Activated naive CD4-positive, alpha-beta T cell treated with anti-CD3 and anti-CD28 coated beads, Interleukin-2, amount 50 U/mL, for 72 hours (primary cell): ENCODE measurements at regions not wholly inside any gene's neighbourhood (a gene's known extent, or its start where the extent isn't known, plus 50 kb on each side); places are given as distances from the start of the nearest gene placed in this dataset.
"Not testable (repeated sequence)": the region's sequence is repeated elsewhere in the genome, so short reads cannot be mapped to it uniquely, and the experiment has no call there.

Experiments
- ATAC-seq, 2 donors: fragments of 150-1000 bp; cut with Tn5 transposase; 2 replicates each; pipeline ENCODE4 v1.10.0; 2021; ENCODE audit warnings: mild to moderate bottlenecking in 2 of 2, moderate library complexity in 2 of 2
- DNase-seq, 2 donors: peaks; one replicate each; pipeline ENCODE4 v3.0.0; 2021 to 2022; ENCODE audit warnings: low spot score in 2 of 2
- H3K27ac Mint-ChIP-seq, 2 donors: one replicate each; pipeline ENCODE4 v1.8.0; 2022; ENCODE audit warnings: mild to moderate bottlenecking in 2 of 2, mixed read lengths in 2 of 2
- H3K36me3 Mint-ChIP-seq, 2 donors: one replicate each; pipeline ENCODE4 v1.8.0; 2022; ENCODE audit warnings: mixed read lengths in 2 of 2
- H3K9me3 Mint-ChIP-seq, 2 donors: one replicate each; pipeline ENCODE4 v1.8.0; 2022; ENCODE audit warnings: mixed read lengths in 2 of 2

DNA sequence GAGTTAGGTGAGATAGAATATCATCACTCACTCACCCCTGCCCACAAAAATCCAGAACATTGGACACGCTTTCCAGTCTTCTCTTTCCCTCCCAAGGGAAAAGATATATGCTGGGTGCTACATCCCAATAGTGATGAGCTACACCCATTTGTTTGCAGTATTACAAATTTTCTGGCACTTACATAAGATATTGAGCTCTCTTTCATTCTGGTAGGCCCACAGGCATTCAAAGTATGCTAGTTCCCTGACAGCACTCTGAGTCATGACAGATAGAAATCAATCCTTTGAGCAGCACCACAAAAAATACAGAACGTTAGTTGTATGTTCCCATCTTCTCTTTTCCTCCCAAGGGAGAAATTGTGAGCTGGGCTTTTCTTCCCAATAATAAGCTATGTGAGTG, 477.6 kb upstream of the GRID2 start:
- peaks cover 27 to 33% of the 10 kb centered on the region in 2 donors for H3K9me3 Mint-ChIP-seq
- DNase-seq (no peak), ATAC-seq (no peak)
- peaks cover 0 to 22% of the 10 kb centered on the region in 2 donors for H3K36me3 Mint-ChIP-seq
- no peak overlapping the region for H3K27ac Mint-ChIP-seq

DNA sequence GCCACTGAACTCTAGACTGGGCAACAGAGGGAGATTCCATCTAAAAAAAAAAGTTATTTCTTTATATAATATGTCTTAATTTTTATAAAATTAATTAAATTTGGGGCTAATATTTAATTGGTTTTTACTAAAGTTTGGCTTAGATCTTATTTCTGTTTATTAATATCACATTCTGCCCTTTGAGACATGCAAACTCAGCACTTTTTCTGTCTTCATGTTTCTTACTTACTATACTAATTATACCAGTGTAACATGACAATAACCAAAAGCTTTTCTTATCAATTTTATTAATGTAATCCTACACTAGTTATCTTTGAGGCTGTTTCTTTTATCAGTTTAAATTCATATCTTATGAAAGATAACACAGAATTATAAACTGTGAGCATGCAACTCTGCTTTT, 475.9 kb upstream of the GRID2 start:
- DNase-seq = no peak
- Mint-ChIP-seq H3K9me3 (peaks cover 24 to 31% of the 10 kb centered on the region in 2 donors), H3K36me3 (peaks cover 0 to 20% of the 10 kb centered on the region in 2 donors), H3K27ac (no peak overlapping the region)
- no peak for ATAC-seq

DNA sequence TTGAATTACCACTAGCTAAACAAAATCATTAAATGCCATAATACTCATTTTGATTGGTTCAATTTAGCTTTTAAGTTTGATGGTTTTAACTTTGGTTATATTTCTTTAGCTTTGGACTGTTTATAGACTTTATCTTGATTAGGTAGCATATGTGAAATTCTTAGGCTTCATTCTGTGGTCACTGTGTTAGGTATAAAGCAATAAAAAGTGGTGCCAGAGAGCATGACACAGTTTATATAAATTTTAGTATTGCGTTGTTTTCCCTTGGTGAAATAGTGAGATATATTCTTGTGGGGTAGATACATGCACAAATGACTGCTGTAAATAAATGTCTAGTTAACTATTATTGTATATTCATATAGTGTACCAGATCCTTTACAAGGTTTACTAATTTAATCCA, 474.2 kb upstream of the GRID2 start:
- no peak for DNase-seq
- ATAC-seq = no peak
- Mint-ChIP-seq H3K9me3 (peaks cover 29 to 37% of the 10 kb centered on the region in 2 donors), H3K27ac (no peak overlapping the region), H3K36me3 (peaks cover 0 to 21% of the 10 kb centered on the region in 2 donors)

DNA sequence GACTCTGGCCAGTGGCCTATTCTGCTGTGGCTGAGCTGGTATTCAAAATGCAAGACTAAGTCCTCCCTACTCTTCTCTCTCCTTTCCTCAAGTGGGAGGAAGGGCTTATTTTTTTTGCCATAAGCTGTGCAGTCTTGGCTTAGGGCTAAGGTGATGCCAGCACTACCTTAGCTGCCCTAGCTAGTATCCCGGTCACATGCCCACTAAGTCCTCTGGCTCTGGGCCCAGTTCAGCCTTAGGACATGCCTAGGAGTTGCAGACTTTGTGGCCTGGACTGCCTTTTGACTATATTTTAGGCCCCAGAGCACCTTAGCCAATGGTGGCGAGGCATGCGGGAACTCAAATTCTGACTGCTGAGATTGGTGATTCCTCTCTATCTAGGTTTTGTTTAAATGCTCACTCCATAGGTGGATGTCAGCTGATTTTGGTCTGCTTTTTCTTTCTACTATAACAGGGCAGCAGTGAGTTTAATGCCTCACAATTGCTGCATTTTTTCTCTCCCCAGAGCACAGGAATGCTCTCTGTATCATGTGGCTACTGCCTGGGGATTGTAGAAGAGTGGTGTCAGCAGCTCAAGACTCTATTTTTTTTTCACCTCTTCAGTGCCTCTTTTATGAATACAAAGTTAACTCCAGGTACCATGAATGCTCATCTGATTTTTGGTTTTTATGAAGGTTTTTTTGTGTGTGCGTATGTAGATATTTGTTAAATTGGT, 472.9 kb upstream of the GRID2 start:
- ATAC-seq = no peak
- Mint-ChIP-seq H3K9me3 (peaks cover 28 to 35% of the 10 kb centered on the region in 2 donors), H3K27ac (no peak overlapping the region), H3K36me3 (peaks cover 0 to 21% of the 10 kb centered on the region in 2 donors)
- DNase-seq = no peak

DNA sequence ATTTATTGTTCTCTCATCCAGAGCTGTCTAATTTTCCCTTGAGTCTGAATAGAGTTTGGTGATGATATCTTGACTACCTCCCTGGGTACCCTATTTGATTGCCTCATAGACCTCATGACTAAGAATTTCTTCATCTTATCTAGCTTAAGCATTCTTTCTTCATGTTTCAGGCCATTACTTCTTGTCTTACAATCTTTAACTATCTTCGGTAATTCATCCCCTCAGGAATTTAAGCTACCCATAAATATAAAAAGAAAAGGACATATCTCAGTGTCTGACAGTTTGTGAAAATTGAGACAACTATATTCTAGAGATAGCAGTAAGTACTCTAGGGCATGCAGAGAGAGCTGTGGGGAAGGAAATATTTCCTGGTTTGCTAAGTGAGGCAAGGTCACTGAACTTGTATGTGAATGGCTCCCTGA, 466.1 kb upstream of the GRID2 start:
- H3K36me3 Mint-ChIP-seq = peaks cover 0 to 8% of the 10 kb centered on the region in 2 donors
- DNase-seq = no peak
- ATAC-seq = no peak
- no peak overlapping the region for H3K27ac Mint-ChIP-seq
- H3K9me3 Mint-ChIP-seq = peaks cover 20 to 24% of the 10 kb centered on the region in 2 donors

DNA sequence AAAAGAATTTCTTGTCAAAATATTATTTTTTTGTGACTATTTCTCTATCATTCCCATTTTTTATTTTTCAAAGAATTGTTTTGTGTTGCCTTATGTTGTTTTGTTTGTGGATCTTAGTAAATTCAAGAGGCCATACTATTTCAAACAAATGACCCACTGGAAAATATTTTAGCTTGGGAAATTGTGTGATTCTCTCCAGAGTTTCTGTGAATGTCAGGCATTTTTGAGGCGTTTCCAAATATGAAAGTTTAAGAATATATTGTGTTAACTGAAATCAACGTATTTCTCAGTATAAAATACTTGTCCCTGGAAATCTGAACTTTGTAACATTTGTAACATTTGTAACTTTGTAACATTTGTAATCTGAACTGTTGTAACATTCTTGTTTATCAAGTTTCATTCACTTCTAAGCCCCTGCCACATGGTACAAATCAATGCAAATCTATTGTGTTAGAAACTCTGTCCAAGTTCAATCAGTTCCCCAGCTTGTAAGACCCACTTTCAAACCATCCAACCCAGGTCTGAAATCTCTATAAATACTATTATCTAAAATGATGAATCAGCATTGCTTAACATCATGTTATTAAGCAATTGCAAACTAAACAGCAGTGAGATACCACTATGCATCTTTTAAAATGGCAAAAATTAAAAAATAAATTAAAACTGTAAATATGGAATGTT, 465.4 kb upstream of the GRID2 start:
- ATAC-seq = no peak
- Mint-ChIP-seq H3K9me3 (peaks cover 19 to 23% of the 10 kb centered on the region in 2 donors), H3K36me3 (peaks cover 0 to 8% of the 10 kb centered on the region in 2 donors), H3K27ac (no peak overlapping the region)
- no peak for DNase-seq

DNA sequence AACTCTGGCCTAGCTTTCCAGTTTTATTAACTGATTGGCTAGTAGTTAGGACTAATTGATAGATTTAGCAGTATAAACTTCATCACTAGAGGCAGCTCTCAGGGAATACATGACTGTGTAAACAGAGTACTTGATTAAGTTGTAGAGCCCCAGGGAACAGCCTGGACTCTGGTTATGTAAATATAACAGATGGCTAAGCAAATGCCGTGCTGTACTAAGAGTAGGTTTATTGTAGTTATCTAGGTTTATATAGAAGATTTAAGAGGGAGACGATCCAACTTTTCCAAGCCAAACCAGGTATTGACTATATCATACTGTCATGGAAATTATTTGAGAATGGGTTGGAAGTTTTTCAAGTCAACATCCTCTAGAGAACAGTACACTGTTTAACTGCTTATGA, 463.4 kb upstream of the GRID2 start:
- H3K36me3 Mint-ChIP-seq = no peaks in the 10 kb centered on the region

DNA sequence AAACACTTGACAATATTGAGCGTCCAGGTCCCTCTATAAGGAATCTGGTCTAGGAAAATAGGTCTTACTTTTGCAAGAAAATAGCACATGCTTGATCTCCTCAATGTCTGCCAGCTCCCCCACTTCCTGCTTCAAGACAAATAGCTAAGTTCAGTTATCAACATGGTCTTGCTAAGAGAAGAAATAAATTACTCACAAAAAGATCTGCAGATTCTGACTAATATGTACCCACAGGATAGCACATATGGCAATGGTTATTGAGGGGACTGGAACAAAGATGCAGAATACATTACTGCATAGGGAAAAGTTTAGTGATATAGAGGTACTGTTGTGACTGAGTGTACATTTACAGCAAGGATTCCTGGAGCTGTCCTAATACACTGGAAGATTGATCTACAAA, 457.5 kb upstream of the GRID2 start:
- DNase-seq = no peak
- no peak for ATAC-seq
- Mint-ChIP-seq H3K27ac (no peak overlapping the region), H3K9me3 (peaks cover 0 to 11% of the 10 kb centered on the region in 2 donors), H3K36me3 (no peaks in the 10 kb centered on the region)

More for the DNA sequence above, 463.4 kb upstream of the GRID2 start:
- Mint-ChIP-seq H3K27ac (no peak overlapping the region), H3K9me3 (peaks cover 3 to 7% of the 10 kb centered on the region in 2 donors)
- no peak for DNase-seq
- no peak for ATAC-seq

DNA sequence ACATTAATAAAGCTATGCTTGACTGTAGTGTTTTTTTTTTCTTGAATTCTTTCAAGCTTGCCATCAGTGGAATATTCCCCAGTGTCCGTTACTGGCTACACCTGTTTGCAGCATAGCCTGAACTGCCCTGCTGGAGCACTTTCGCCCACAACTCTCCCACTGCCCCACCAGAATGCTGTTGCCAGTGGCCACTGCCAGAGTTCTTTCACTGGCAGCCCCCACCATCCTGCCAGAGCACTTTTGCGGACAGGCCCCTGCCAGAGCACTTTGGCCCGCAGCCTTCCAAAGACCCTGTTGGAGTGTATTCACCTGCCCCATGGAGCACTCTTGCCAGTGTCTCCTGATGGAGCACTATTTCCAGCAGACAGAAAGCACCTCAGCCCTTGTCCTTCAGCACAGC, 452.3 kb upstream of the GRID2 start:
- Mint-ChIP-seq H3K36me3 (no peaks in the 10 kb centered on the region), H3K27ac (no peak overlapping the region), H3K9me3 (peaks cover 0 to 7% of the 10 kb centered on the region in 2 donors)
- ATAC-seq = no peak
- DNase-seq = no peak

DNA sequence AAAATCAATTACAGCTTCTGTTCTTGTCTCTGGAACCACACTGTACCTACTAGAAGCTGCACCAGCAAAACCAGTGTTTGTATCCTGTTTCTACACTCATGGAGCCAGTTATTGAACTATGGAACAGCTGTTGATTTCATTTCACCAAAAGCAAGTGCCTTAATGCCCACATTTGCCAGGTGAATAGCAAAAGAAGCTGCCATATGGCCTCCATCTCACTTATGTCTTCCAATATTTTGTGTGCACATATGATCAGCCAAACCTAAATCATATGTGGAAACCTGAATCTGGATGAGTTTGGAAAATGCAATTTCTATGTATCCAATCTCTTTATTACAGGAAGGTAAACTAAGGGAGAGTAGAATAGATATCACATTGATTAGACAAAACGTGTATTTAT, 415.8 kb upstream of the GRID2 start:
- no peak for ATAC-seq
- Mint-ChIP-seq H3K36me3 (peaks cover 0 to 4% of the 10 kb centered on the region in 2 donors), H3K9me3 (peaks cover 5 to 7% of the 10 kb centered on the region in 2 donors), H3K27ac (no peak overlapping the region)
- no peak for DNase-seq

DNA sequence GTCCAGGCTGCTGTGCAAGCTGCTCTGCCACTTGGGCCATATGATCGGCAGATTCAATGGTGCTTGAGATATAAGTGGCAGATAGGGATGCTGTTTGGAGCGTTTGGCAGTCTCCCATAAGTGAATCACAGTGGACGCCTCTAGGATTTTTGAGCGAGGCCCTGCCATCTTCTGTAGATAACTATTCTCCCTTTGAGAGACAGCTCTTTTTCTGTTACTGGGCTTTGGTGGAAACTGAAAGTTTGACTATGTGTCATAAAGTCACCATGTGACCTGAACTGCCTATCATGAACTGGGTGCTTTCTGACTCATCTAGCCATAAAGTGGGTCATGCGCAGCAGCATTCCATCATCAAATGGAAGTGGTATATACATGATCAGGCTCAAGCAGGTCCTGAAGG, 412.5 kb upstream of the GRID2 start:
- H3K36me3 Mint-ChIP-seq, H3K27ac Mint-ChIP-seq, DNase-seq, ATAC-seq: not testable (repeated sequence)
- peaks cover 13 to 26% of the 10 kb centered on the region in 2 donors for H3K9me3 Mint-ChIP-seq

DNA sequence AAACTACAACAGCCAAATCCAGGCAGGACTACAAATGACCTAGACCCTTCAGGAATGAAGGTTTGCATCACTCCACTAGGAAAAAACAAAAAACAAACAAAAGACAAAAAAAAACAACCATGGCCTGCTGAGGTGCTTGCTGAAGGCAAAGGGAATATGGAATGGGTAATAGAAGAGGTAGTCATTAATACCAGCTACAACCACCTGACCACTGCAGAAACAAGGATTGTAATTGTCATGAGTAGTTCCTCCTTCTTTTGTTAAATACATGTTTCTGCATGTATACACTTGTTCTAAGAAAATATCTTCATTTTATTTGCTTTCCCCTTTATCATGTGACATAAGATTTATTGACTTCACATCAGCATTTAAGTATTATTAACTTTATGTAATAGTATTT, 409.8 kb upstream of the GRID2 start:
- H3K9me3 Mint-ChIP-seq = peaks cover 19 to 29% of the 10 kb centered on the region in 2 donors
- peaks cover 0 to 4% of the 10 kb centered on the region in 2 donors for H3K36me3 Mint-ChIP-seq

DNA sequence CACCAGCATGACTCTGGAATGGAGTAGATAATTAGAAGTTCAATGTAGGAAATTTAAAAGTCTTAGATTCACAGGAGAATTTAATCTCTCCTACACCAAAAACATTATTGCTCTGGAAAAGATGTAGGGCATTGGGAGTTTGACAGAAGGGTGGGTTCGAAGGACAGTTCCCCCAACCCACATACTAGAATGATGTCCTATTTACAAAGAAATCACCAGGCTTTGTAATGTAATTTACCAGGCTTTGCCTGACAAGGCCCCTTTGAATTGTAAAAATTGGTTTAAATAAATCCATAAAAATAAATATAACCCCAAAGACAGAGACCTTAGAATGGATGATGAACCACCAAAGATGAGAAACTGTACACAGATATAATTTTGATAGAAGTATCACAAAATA, 399.2 kb upstream of the GRID2 start:
- DNase-seq (no peak), ATAC-seq (no peak)
- no peak overlapping the region for H3K27ac Mint-ChIP-seq
- no peaks in the 10 kb centered on the region for H3K36me3 Mint-ChIP-seq
- H3K9me3 Mint-ChIP-seq = peaks cover 12 to 22% of the 10 kb centered on the region in 2 donors

More for the DNA sequence above, 409.8 kb upstream of the GRID2 start:
- DNase-seq (no peak), ATAC-seq (no peak)
- H3K27ac Mint-ChIP-seq = no peak overlapping the region

DNA sequence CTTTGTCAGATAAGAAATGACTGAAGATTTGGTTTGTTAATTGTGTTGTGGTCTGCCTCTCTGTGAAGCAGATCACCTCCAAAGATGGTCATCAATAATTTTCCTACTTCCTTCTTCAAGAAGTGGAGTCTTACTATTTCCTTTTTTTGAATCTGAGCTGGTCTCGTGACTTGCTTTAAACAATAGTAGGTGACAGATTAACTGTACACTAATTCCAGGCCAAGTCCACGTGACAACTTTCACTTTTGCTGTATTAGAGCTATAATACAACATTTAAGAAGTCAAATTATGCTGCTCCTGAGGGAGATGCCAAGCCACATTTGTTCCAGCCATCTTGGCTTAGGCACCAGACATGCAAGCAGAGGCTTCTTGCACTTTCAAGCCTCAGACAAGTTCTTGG, 393.8 kb upstream of the GRID2 start:
- ATAC-seq (no peak), DNase-seq (no peak)
- H3K36me3 Mint-ChIP-seq = no peaks in the 10 kb centered on the region
- H3K9me3 Mint-ChIP-seq = peaks cover 4 to 6% of the 10 kb centered on the region in 2 donors
- H3K27ac Mint-ChIP-seq = no peak overlapping the region

DNA sequence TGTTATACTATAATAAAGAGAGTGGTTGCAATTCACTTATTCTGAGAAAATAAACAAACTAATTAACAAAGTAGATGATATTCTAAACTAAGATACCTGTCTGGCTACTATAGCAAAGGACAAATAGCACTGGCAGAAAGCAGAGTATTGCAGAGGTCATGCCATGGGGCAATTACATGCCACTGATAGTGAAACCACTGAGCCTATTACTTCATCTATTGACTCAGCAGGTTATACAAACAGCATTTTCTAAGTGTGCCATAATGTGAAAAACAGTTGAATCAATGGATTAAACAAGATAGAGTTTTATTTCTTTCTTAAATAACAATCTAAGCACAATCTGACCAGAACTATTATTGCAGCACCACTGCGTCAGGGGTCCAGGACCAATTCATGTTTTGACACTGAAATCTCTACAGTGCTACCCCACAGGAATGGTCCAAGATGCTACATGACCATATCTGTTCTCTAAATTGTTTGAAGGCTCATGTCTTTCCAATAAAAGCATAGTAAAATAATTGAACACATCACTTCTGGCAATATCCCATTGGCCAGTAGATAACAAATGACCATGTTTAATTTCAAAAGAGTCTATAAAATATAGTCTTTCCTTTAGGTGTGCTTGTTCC, 389.5 kb upstream of the GRID2 start:
- Mint-ChIP-seq H3K27ac (no peak overlapping the region), H3K36me3 (no peaks in the 10 kb centered on the region), H3K9me3 (peaks cover 14 to 16% of the 10 kb centered on the region in 2 donors)
- DNase-seq = no peak
- no peak for ATAC-seq

DNA sequence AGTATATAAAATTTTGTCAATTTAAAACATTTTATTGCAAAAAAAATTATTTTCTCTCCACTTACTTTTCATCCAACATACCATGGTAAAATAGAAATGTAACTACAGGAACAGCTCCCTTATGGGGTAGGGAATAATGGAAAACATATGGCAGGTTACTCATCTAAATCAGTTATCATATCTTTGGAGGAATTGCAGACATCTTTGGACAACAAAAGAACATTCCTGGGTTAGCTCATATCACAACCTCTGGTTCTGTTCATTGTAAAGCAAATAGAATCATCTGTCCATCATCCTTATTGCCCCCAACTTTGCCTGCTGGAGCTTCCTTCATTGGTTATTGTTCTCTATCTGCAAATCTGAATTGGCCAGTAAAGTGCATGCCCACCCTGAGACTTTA, 387.5 kb upstream of the GRID2 start:
- DNase-seq (no peak), ATAC-seq (no peak)
- H3K36me3 Mint-ChIP-seq = no peaks in the 10 kb centered on the region
- H3K27ac Mint-ChIP-seq = no peak overlapping the region
- peaks cover 20 to 23% of the 10 kb centered on the region in 2 donors for H3K9me3 Mint-ChIP-seq

DNA sequence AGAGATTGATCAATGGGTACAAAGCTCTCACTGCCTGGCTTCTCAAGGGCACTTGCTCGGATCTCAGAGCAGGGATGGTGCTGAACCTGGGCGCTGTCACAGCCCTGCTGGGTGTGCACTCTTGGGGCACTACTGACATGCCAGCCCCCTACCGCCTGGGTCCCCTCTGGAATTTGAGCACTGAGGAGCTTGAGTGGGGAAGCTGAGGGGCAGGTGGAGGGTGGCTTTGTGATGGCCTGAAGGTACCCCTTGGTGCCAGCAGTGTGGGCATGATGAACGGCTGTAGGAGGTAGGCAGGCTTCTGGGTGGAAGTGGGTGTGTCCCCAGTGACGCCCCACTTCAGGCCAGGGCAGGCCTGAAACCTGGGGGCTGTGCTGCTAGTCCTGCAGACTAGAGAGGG, 379.1 kb upstream of the GRID2 start:
- Mint-ChIP-seq H3K36me3 (no peaks in the 10 kb centered on the region), H3K9me3 (peaks cover 9 to 17% of the 10 kb centered on the region in 2 donors), H3K27ac (no peak overlapping the region)
- ATAC-seq = no peak
- no peak for DNase-seq
